ENCODE measurements at regions not wholly inside any gene's neighbourhood (a gene's known extent, or its start where the extent isn't known, plus 50 kb on each side); places are given as distances from the start of the nearest gene placed in this dataset.

- CTCF ChIA-PET, result no interaction called here
- Mint-ChIP-seq H3K4me3 (no peak overlapping the region), H3K4me1 (no peaks in the 10 kb centered on the region), H3K9me3 (no peaks in the 10 kb centered on the region), H3K27me3 (no peaks in the 10 kb centered on the region), H3K36me3 (no peaks in the 10 kb centered on the region), H3K27ac (no peak overlapping the region)
- no peak for DNase-seq
These were observed 495.8 kb downstream of the MDFIC start for GRCh38 chr7:115417662-115418061.

- Mint-ChIP-seq H3K4me3 (no peak overlapping the region), H3K27ac (no peak overlapping the region), H3K9me3 (no peaks in the 10 kb centered on the region), H3K36me3 (no peaks in the 10 kb centered on the region), H3K4me1 (no peaks in the 10 kb centered on the region), H3K27me3 (no peaks in the 10 kb centered on the region)
- DNase-seq, result no peak
- CTCF ChIA-PET, result no interaction called here
These were observed 489.2 kb downstream of the MDFIC start for GRCh38 chr7:115410972-115411686.

- Mint-ChIP-seq H3K4me1 (no peaks in the 10 kb centered on the region), H3K27me3 (no peaks in the 10 kb centered on the region), H3K36me3 (no peaks in the 10 kb centered on the region), H3K9me3 (no peaks in the 10 kb centered on the region), H3K27ac (no peak overlapping the region), H3K4me3 (no peak overlapping the region)
- DNase-seq, result no peak
- CTCF ChIA-PET, result no interaction called here
These were observed 488.5 kb downstream of the MDFIC start for GRCh38 chr7:115410434-115410820.

GRCh38 chr7:115409682-115410433 lies 488.0 kb downstream of the MDFIC start:
- CTCF ChIA-PET, result no interaction called here
- Mint-ChIP-seq H3K9me3 (no peaks in the 10 kb centered on the region), H3K27me3 (no peaks in the 10 kb centered on the region), H3K36me3 (no peaks in the 10 kb centered on the region), H3K4me1 (no peaks in the 10 kb centered on the region), H3K4me3 (no peak overlapping the region), H3K27ac (no peak overlapping the region)
- no peak for DNase-seq

GRCh38 chr7:115406219-115406618 lies 484.3 kb downstream of the MDFIC start:
- Mint-ChIP-seq H3K27me3 (no peaks in the 10 kb centered on the region), H3K4me3 (no peak overlapping the region), H3K4me1 (no peaks in the 10 kb centered on the region), H3K36me3 (no peaks in the 10 kb centered on the region), H3K9me3 (no peaks in the 10 kb centered on the region), H3K27ac (no peak overlapping the region)
- DNase-seq, result no peak
- CTCF ChIA-PET, result no interaction called here

- no peak overlapping the region for H3K4me3 Mint-ChIP-seq
- no peaks in the 10 kb centered on the region for H3K27me3 Mint-ChIP-seq
- CTCF ChIA-PET, result no interaction called here
- H3K36me3 Mint-ChIP-seq, result no peaks in the 10 kb centered on the region
- DNase-seq, result no peak
- H3K9me3 Mint-ChIP-seq, result no peaks in the 10 kb centered on the region
- no peaks in the 10 kb centered on the region for H3K4me1 Mint-ChIP-seq
- H3K27ac Mint-ChIP-seq, result no peak overlapping the region
These were observed 465.2 kb downstream of the MDFIC start for GRCh38 chr7:115387137-115387536.

GRCh38 chr7:115379321-115379720 lies 457.4 kb downstream of the MDFIC start:
- H3K9me3 Mint-ChIP-seq, result no peaks in the 10 kb centered on the region
- no peaks in the 10 kb centered on the region for H3K27me3 Mint-ChIP-seq
- H3K36me3 Mint-ChIP-seq, result no peaks in the 10 kb centered on the region
- CTCF ChIA-PET, result no interaction called here
- H3K4me3 Mint-ChIP-seq, result no peak overlapping the region
- DNase-seq, result no peak
- H3K27ac Mint-ChIP-seq, result no peak overlapping the region
- H3K4me1 Mint-ChIP-seq, result no peaks in the 10 kb centered on the region

- Mint-ChIP-seq H3K9me3 (no peaks in the 10 kb centered on the region), H3K36me3 (no peaks in the 10 kb centered on the region), H3K27ac (no peak overlapping the region), H3K4me3 (no peak overlapping the region), H3K27me3 (no peaks in the 10 kb centered on the region), H3K4me1 (peaks cover 2% of the 10 kb centered on the region)
- CTCF ChIA-PET, result no interaction called here
- no peak for DNase-seq
These were observed 447.1 kb downstream of the MDFIC start for GRCh38 chr7:115368998-115369397.

- Mint-ChIP-seq H3K27me3 (no peaks in the 10 kb centered on the region), H3K36me3 (no peaks in the 10 kb centered on the region), H3K27ac (no peak overlapping the region), H3K4me3 (no peak overlapping the region), H3K9me3 (no peaks in the 10 kb centered on the region), H3K4me1 (no peaks in the 10 kb centered on the region)
- DNase-seq, result no peak
- CTCF ChIA-PET, result no interaction called here
These were observed 442.0 kb downstream of the MDFIC start for GRCh38 chr7:115363916-115364315.

- DNase-seq, result no peak
- Mint-ChIP-seq H3K27ac (no peak overlapping the region), H3K4me1 (no peaks in the 10 kb centered on the region), H3K36me3 (no peaks in the 10 kb centered on the region), H3K27me3 (no peaks in the 10 kb centered on the region), H3K4me3 (no peak overlapping the region), H3K9me3 (no peaks in the 10 kb centered on the region)
- CTCF ChIA-PET, result no interaction called here
These were observed 438.1 kb downstream of the MDFIC start for GRCh38 chr7:115359955-115360354.

GRCh38 chr7:115359119-115359518 lies 437.2 kb downstream of the MDFIC start:
- CTCF ChIA-PET, result no interaction called here
- no peaks in the 10 kb centered on the region for H3K4me1 Mint-ChIP-seq
- DNase-seq, result no peak
- no peaks in the 10 kb centered on the region for H3K9me3 Mint-ChIP-seq
- H3K27me3 Mint-ChIP-seq, result no peaks in the 10 kb centered on the region
- no peak overlapping the region for H3K4me3 Mint-ChIP-seq
- no peaks in the 10 kb centered on the region for H3K36me3 Mint-ChIP-seq
- no peak overlapping the region for H3K27ac Mint-ChIP-seq

- Mint-ChIP-seq H3K36me3 (no peaks in the 10 kb centered on the region), H3K4me3 (no peak overlapping the region), H3K9me3 (no peaks in the 10 kb centered on the region), H3K27me3 (no peaks in the 10 kb centered on the region), H3K27ac (no peak overlapping the region), H3K4me1 (no peaks in the 10 kb centered on the region)
- CTCF ChIA-PET, result no interaction called here
- DNase-seq, result no peak
These were observed 435.8 kb downstream of the MDFIC start for GRCh38 chr7:115357703-115357999.

GRCh38 chr7:115356999-115357702 lies 435.3 kb downstream of the MDFIC start:
- no peaks in the 10 kb centered on the region for H3K4me1 Mint-ChIP-seq
- no peak for DNase-seq

GRCh38 chr7:115356139-115356746 lies 434.3 kb downstream of the MDFIC start:
- CTCF ChIA-PET, result no interaction called here
- H3K4me1 Mint-ChIP-seq, result no peaks in the 10 kb centered on the region
- H3K4me3 Mint-ChIP-seq, result no peak overlapping the region
- H3K27me3 Mint-ChIP-seq, result no peaks in the 10 kb centered on the region
- H3K27ac Mint-ChIP-seq, result no peak overlapping the region
- H3K36me3 Mint-ChIP-seq, result no peaks in the 10 kb centered on the region
- DNase-seq, result no peak
- no peaks in the 10 kb centered on the region for H3K9me3 Mint-ChIP-seq

More at GRCh38 chr7:115356999-115357702, 435.3 kb downstream of the MDFIC start:
- H3K27ac Mint-ChIP-seq, result no peak overlapping the region
- no peaks in the 10 kb centered on the region for H3K9me3 Mint-ChIP-seq
- H3K4me3 Mint-ChIP-seq, result no peak overlapping the region
- H3K27me3 Mint-ChIP-seq, result no peaks in the 10 kb centered on the region
- CTCF ChIA-PET, result no interaction called here
- no peaks in the 10 kb centered on the region for H3K36me3 Mint-ChIP-seq

GRCh38 chr7:115354925-115355324 lies 433.0 kb downstream of the MDFIC start:
- H3K27me3 Mint-ChIP-seq, result no peaks in the 10 kb centered on the region
- no peaks in the 10 kb centered on the region for H3K9me3 Mint-ChIP-seq
- DNase-seq, result no peak
- H3K36me3 Mint-ChIP-seq, result no peaks in the 10 kb centered on the region
- H3K4me1 Mint-ChIP-seq, result no peaks in the 10 kb centered on the region
- H3K4me3 Mint-ChIP-seq, result no peak overlapping the region
- no peak overlapping the region for H3K27ac Mint-ChIP-seq
- CTCF ChIA-PET, result no interaction called here

Data from activated naive CD4-positive, alpha-beta T cell treated with anti-CD3 and anti-CD28 coated beads, Interleukin-2, amount 10 ng/mL, durations not matched to agents 7 days and 5 days (primary cell).